ENCODE measurements at regions not wholly inside any gene's neighbourhood (a gene's known extent, or its start where the extent isn't known, plus 50 kb on each side); places are given as distances from the start of the nearest gene placed in this dataset.
"Not testable (repeated sequence)": the region's sequence is repeated elsewhere in the genome, so short reads cannot be mapped to it uniquely, and the experiment has no call there.

- DNase-seq = no peak
Observed at GRCh38 chr12:90827567-90827966, 127.4 kb downstream of the CCER1 start.

GRCh38 chr12:90826036-90826435, 128.9 kb downstream of the CCER1 start:
- no peak for DNase-seq

GRCh38 chr12:90823859-90824258, 131.1 kb downstream of the CCER1 start:
- DNase-seq = no peak

- no peak for DNase-seq
Observed at GRCh38 chr12:90819709-90820108, 135.3 kb downstream of the CCER1 start.

- no peak for DNase-seq
Observed at GRCh38 chr12:90816353-90817089, 138.5 kb downstream of the CCER1 start.

GRCh38 chr12:90809940-90810339, 145.0 kb downstream of the CCER1 start:
- no peak for DNase-seq

GRCh38 chr12:90808568-90808967, 146.4 kb downstream of the CCER1 start:
- DNase-seq = no peak

- DNase-seq = no peak
Observed at GRCh38 chr12:90802727-90803126, 152.2 kb downstream of the CCER1 start.

- no peak for DNase-seq
Observed at GRCh38 chr12:90801776-90802175, 153.2 kb downstream of the CCER1 start.

GRCh38 chr12:90794212-90794611, 160.8 kb downstream of the CCER1 start:
- DNase-seq = no peak

- DNase-seq = not testable (repeated sequence)
Observed at GRCh38 chr12:90792718-90793117, 162.3 kb downstream of the CCER1 start.

- DNase-seq = no peak
Observed at GRCh38 chr12:90791445-90791844, 163.5 kb downstream of the CCER1 start.

- no peak for DNase-seq
Observed at GRCh38 chr12:90790747-90791146, 164.2 kb downstream of the CCER1 start.

GRCh38 chr12:90773491-90773890, 181.5 kb downstream of the CCER1 start:
- DNase-seq = no peak

- no peak for DNase-seq
Observed at GRCh38 chr12:90770861-90771260, 184.1 kb downstream of the CCER1 start.

GRCh38 chr12:90757957-90758356, 197.0 kb downstream of the CCER1 start:
- no peak for DNase-seq

- DNase-seq = no peak
Observed at GRCh38 chr12:90745211-90745610, 209.8 kb downstream of the CCER1 start.

GRCh38 chr12:90741611-90742010, 213.4 kb downstream of the CCER1 start:
- DNase-seq = no peak

GRCh38 chr12:90729736-90730135, 225.2 kb downstream of the CCER1 start:
- no peak for DNase-seq

GRCh38 chr12:90712671-90713070, 242.3 kb downstream of the CCER1 start:
- DNase-seq = no peak

- no peak for DNase-seq
Observed at GRCh38 chr12:90710711-90711110, 244.3 kb downstream of the CCER1 start.

GRCh38 chr12:90706036-90706435, 248.9 kb downstream of the CCER1 start:
- DNase-seq = no peak

GRCh38 chr12:90695415-90695814, 259.6 kb downstream of the CCER1 start:
- no peak for DNase-seq

- no peak for DNase-seq
Observed at GRCh38 chr12:90690120-90690519, 264.9 kb downstream of the CCER1 start.

- not testable (repeated sequence) for DNase-seq
Observed at GRCh38 chr12:90687682-90688081, 267.3 kb downstream of the CCER1 start.

All from GF-D8 (cell line).